Thyroid gland (tissue), 4 donors: ENCODE measurements at regions not wholly inside any gene's neighbourhood (a gene's known extent, or its start where the extent isn't known, plus 50 kb on each side); places are given as distances from the start of the nearest gene placed in this dataset.

Experiments used
- POLR2A ChIP-seq, 2 donors: fragments of 450-650 bp; IDR thresholded peaks; one replicate each; pipeline ENCODE4 v1.6.1; 2017; ENCODE audit warnings: antibody characterized with exemption in 2 of 2, mild to moderate bottlenecking in 2 of 2, moderate library complexity in 1 of 2
- TF ChIP-seq, protein P1 (sequence below), 6 experiments: fragments of 200-600 bp in 3 of 6; fragments of 450-650 bp in 3 of 6; sonication (generic) in 3 of 6; IDR thresholded peaks; one replicate each; pipeline ENCODE4 v1.5.1; 2016 to 2019; ENCODE audit warnings: antibody characterized with exemption in 6 of 6, mild to moderate bottlenecking in 2 of 6, inconsistent platforms in 1 of 6, moderate library complexity in 1 of 6

GRCh38 chr16:80296034-80296433, 244.8 kb upstream of the DYNLRB2 start:
- TF ChIP-seq, protein P1, sequence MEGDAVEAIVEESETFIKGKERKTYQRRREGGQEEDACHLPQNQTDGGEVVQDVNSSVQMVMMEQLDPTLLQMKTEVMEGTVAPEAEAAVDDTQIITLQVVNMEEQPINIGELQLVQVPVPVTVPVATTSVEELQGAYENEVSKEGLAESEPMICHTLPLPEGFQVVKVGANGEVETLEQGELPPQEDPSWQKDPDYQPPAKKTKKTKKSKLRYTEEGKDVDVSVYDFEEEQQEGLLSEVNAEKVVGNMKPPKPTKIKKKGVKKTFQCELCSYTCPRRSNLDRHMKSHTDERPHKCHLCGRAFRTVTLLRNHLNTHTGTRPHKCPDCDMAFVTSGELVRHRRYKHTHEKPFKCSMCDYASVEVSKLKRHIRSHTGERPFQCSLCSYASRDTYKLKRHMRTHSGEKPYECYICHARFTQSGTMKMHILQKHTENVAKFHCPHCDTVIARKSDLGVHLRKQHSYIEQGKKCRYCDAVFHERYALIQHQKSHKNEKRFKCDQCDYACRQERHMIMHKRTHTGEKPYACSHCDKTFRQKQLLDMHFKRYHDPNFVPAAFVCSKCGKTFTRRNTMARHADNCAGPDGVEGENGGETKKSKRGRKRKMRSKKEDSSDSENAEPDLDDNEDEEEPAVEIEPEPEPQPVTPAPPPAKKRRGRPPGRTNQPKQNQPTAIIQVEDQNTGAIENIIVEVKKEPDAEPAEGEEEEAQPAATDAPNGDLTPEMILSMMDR (IDR thresholded peaks at IDR 0.05), result no peak
- no peak for TF ChIP-seq POLR2A (IDR thresholded peaks at IDR 0.05)
